OCI-LY1 (cell line): ENCODE measurements at regions not wholly inside any gene's neighbourhood (a gene's known extent, or its start where the extent isn't known, plus 50 kb on each side); places are given as distances from the start of the nearest gene placed in this dataset.

ENCODE experiments used
- CTCF ChIP-seq: fragments of 200-600 bp; sonication (generic), shearing (Covaris generic); IDR thresholded peaks from 2 replicates; pipeline ENCODE4 v1.5.1; 2017; ENCODE audit warnings: mild to moderate bottlenecking, antibody characterized with exemption, low read length, moderate library complexity, mixed read lengths
- EZH2 ChIP-seq: fragments of 200-600 bp; sonication (generic), shearing (Covaris generic); IDR thresholded peaks from 2 replicates; pipeline ENCODE4 v1.8.0; 2017; ENCODE audit warnings: borderline replicate concordance, mixed run types, mild to moderate bottlenecking, antibody characterized with exemption, low read length, moderate library complexity, mixed read lengths

DNA sequence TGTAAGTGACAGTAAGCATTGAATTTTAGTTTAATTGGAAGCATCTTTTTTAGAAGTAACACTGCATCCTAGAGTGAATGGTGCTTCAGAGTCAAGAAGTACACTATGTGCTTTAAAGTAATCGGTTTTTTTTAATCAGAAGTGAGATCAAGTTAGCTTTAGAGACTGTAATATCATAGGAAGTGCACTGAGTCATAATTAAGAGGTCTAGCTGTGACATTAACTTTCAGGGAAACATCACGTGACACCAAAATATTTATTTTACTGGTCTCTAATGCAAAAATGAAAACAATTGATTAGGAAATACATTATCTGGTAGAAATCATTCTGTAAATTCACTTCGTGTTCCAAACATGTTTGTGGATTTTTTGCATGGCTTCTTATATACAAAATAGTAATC is 55.3 kb upstream of the KYNU start:
- TF ChIP-seq CTCF (no peak), EZH2 (no peak)
